GM23338 (cell line): ENCODE measurements at regions not wholly inside any gene's neighbourhood (a gene's known extent, or its start where the extent isn't known, plus 50 kb on each side); places are given as distances from the start of the nearest gene placed in this dataset.

Source experiments
- CREB1 ChIP-seq: fragments of 250-450 bp; sonication (Bioruptor Pico); IDR thresholded peaks from 2 replicates; pipeline ENCODE4 v1.5.0; 2020; ENCODE audit warnings: low read depth, mild to moderate bottlenecking, moderate library complexity
- CTCF ChIP-seq, 2 experiments: fragments of 200-600 bp in 1 of 2; sonication (generic) in 1 of 2; conservative IDR thresholded peaks; 2 replicates each; pipeline versions ENCODE4 v1.5.1 to v1.6.1; 2016 to 2017; ENCODE audit warnings: antibody characterized with exemption in 2 of 2, low read depth in 2 of 2, mild to moderate bottlenecking in 2 of 2, moderate library complexity in 1 of 2
- EZH2phosphoT487 ChIP-seq: fragments of 200-600 bp; sonication (generic); IDR thresholded peaks from one replicate; pipeline ENCODE4 v1.8.1; 2018; ENCODE audit warnings: antibody characterized with exemption; ENCODE audit not compliant: unreplicated experiment
- JUNB ChIP-seq: IDR thresholded peaks from one replicate; pipeline ENCODE4 v1.6.1; 2016; ENCODE audit warnings: antibody characterized with exemption; ENCODE audit not compliant: unreplicated experiment
- STAT1 ChIP-seq: IDR thresholded peaks from one replicate; pipeline ENCODE4 v1.6.1; 2016; ENCODE audit warnings: antibody characterized with exemption; ENCODE audit not compliant: unreplicated experiment
- ZNF114 ChIP-seq: fragments of 250-450 bp; sonication (Bioruptor Pico); IDR thresholded peaks from 2 replicates; pipeline ENCODE4 v1.5.0; 2020; ENCODE audit warnings: mild to moderate bottlenecking, moderate library complexity
- ZNF331 ChIP-seq: fragments of 250-450 bp; sonication (Bioruptor Pico); IDR thresholded peaks from 2 replicates; pipeline ENCODE4 v1.5.0; 2020; ENCODE audit warnings: low read depth, mild to moderate bottlenecking, moderate library complexity
- ZNF462 ChIP-seq: fragments of 250-450 bp; sonication (Bioruptor Pico); IDR thresholded peaks from 2 replicates; pipeline ENCODE4 v1.5.0; 2020; ENCODE audit warnings: mild to moderate bottlenecking, moderate library complexity
- TF ChIP-seq, protein P1 (sequence below): IDR thresholded peaks from 2 replicates; pipeline ENCODE4 v1.6.1; 2016; ENCODE audit warnings: antibody characterized with exemption

DNA sequence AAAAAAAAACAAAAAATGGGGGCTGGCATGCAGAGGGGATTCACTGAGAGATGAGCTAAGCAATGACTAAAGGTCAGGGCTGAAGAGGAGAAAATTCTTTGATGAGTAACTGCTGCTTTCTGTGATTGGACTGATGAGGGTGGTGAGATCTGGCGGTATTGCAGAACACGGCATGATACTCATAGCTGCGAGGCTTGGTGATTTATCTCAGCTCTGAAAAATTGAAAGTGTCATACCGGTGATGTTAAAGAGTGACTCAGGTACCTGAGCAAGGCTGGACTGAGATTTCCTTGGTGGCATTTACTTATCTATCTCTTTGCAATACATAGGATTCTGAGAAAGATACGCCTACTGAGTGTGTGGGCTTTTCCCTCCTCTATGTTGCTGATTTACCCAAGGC, 204.1 kb upstream of the DDX53 start (continued):
- TF ChIP-seq ZNF462 (no peak), STAT1 (no peak), ZNF331 (CRISPR knock-in tag) (no peak), ZNF114 (CRISPR knock-in tag) (no peak), JUNB (no peak), CTCF (conservative IDR thresholded peaks at IDR 0.05; ENCODE audit: low read depth in 2 of 2) (no peak), CREB1 (CRISPR knock-in tag) (no peak), EZH2phosphoT487 (no peak)
- TF ChIP-seq, protein P1, sequence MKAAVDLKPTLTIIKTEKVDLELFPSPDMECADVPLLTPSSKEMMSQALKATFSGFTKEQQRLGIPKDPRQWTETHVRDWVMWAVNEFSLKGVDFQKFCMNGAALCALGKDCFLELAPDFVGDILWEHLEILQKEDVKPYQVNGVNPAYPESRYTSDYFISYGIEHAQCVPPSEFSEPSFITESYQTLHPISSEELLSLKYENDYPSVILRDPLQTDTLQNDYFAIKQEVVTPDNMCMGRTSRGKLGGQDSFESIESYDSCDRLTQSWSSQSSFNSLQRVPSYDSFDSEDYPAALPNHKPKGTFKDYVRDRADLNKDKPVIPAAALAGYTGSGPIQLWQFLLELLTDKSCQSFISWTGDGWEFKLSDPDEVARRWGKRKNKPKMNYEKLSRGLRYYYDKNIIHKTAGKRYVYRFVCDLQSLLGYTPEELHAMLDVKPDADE: no peak
